IMR-90 (cell line): ENCODE measurements at regions not wholly inside any gene's neighbourhood (a gene's known extent, or its start where the extent isn't known, plus 50 kb on each side); places are given as distances from the start of the nearest gene placed in this dataset.

Experiments used
- ATAC-seq: fragments of 200-7000 bp; cut with Tn5 transposase; 2 replicates; pipeline ENCODE4 v1.9.1; 2020; ENCODE audit warnings: low read depth, mild to moderate bottlenecking, moderate library complexity
- BruUV-seq: library from RNA; stranded (reverse); fragments of 400-500 nt; replicated peaks from 2 replicates; lab custom pipeline; 2021; lab: Mats Ljungman, UMichigan
- CTCF ChIA-PET: fragments of 300-600 bp; formaldehyde crosslinking; extraction: SDS; loops from one replicate; lab custom pipeline; 2021; ENCODE audit warnings: antibody characterized with exemption; lab: Yijun Ruan, JAX
- POLR2A ChIA-PET: fragments of 300-600 bp; sonication (Branson Sonifier 250); formaldehyde crosslinking; loops from one replicate; lab custom pipeline; 2022; ENCODE audit warnings: antibody characterized with exemption; ENCODE audit not compliant: unreplicated experiment; lab: Charles Lee
- DNase-seq: peaks from one replicate; pipeline ENCODE4 v3.0.0; 2013
- H2AFZ ChIP-seq: replicated peaks from 2 replicates; pipeline ENCODE3; 2013; ENCODE audit warnings: low read length, mild to moderate bottlenecking; ENCODE audit not compliant: poor library complexity
- H2AK5ac ChIP-seq: 2 replicates; pipeline ENCODE4 v1.6.1; 2013; ENCODE audit warnings: low read depth, low read length, inconsistent platforms
- H2AK9ac ChIP-seq: replicated peaks from 2 replicates; pipeline ENCODE3; 2013; ENCODE audit warnings: mild to moderate bottlenecking, low read depth, low read length, moderate library complexity; ENCODE audit not compliant: poor library complexity
- H2BK120ac ChIP-seq: 2 replicates; pipeline ENCODE4 v1.6.1; 2013; ENCODE audit warnings: low read depth, low read length, inconsistent platforms
- H2BK15ac ChIP-seq: 3 replicates; pipeline ENCODE4 v1.6.1; 2013; ENCODE audit warnings: low read depth, low read length, inconsistent platforms
- H2BK20ac ChIP-seq: 2 replicates; pipeline ENCODE4 v1.6.1; 2013; ENCODE audit warnings: low read depth, mild to moderate bottlenecking, inconsistent platforms, low read length, moderate library complexity
- H2BK5ac ChIP-seq: 2 replicates; pipeline ENCODE4 v1.6.1; 2013; ENCODE audit warnings: mild to moderate bottlenecking, low read depth, low read length, inconsistent platforms; ENCODE audit not compliant: poor library complexity, severe bottlenecking
- H3K14ac ChIP-seq: replicated peaks from 2 replicates; pipeline ENCODE4 v1.6.1; 2013; ENCODE audit warnings: low read depth, low read length, inconsistent platforms
- H3K18ac ChIP-seq: 2 replicates; pipeline ENCODE4 v1.6.1; 2013; ENCODE audit warnings: low read depth, low read length, control low read depth
- H3K23ac ChIP-seq: 2 replicates; pipeline ENCODE4 v1.6.1; 2013; ENCODE audit warnings: low read depth, low read length, inconsistent platforms
- H3K27ac ChIP-seq: 2 replicates; pipeline ENCODE4 v1.5.1; 2013; ENCODE audit warnings: mild to moderate bottlenecking, control low read depth, low read length; ENCODE audit not compliant: insufficient read depth
- H3K27me3 ChIP-seq: 2 replicates; pipeline ENCODE4 v1.6.1; 2013; ENCODE audit warnings: low read length; ENCODE audit not compliant: control insufficient read depth, insufficient read depth
- H3K36me3 ChIP-seq: 2 replicates; pipeline ENCODE4 v1.6.1; 2013; ENCODE audit warnings: low read length, mixed read lengths; ENCODE audit not compliant: control insufficient read depth, insufficient read depth
- H3K4ac ChIP-seq: 2 replicates; pipeline ENCODE4 v1.6.1; 2013; ENCODE audit warnings: low read depth, low read length, inconsistent platforms
- H3K4me1 ChIP-seq: 2 replicates; pipeline ENCODE4 v1.6.1; 2013; ENCODE audit warnings: low read length, mixed read lengths; ENCODE audit not compliant: control insufficient read depth, insufficient read depth
- H3K4me2 ChIP-seq: 2 replicates; pipeline ENCODE4 v1.6.1; 2013; ENCODE audit warnings: low read depth, mild to moderate bottlenecking, control low read depth, low read length, moderate library complexity
- H3K4me3 ChIP-seq: 2 replicates; pipeline ENCODE4 v1.5.1; 2013; ENCODE audit warnings: low read depth, mild to moderate bottlenecking, control low read depth, low read length, moderate library complexity; ENCODE audit not compliant: insufficient read depth
- H3K56ac ChIP-seq: 2 replicates; pipeline ENCODE4 v1.6.1; 2013; ENCODE audit warnings: low read length, inconsistent platforms; ENCODE audit not compliant: insufficient read depth; ENCODE audit errors: extremely low read depth
- H3K79me1 ChIP-seq, 2 experiments: 2 replicates each; pipeline ENCODE4 v1.6.1; 2013; ENCODE audit warnings: low read length in 2 of 2, inconsistent platforms in 1 of 2, low read depth in 1 of 2
- H3K9ac ChIP-seq: 2 replicates; pipeline ENCODE4 v1.6.1; 2013; ENCODE audit warnings: low read depth, low read length, control low read depth
- H3K9me1 ChIP-seq: 2 replicates; pipeline ENCODE4 v1.6.1; 2013; ENCODE audit warnings: low read length, inconsistent platforms; ENCODE audit not compliant: insufficient read depth
- H3K9me3 ChIP-seq: 2 replicates; pipeline ENCODE4 v1.6.1; 2013; ENCODE audit warnings: low read length; ENCODE audit not compliant: control insufficient read depth, insufficient read depth
- H4K20me1 ChIP-seq: 2 replicates; pipeline ENCODE4 v1.6.1; 2013; ENCODE audit warnings: low read length, inconsistent platforms; ENCODE audit not compliant: insufficient read depth
- H4K5ac ChIP-seq: 2 replicates; pipeline ENCODE4 v1.6.1; 2013; ENCODE audit warnings: mild to moderate bottlenecking, low read depth, low read length, control low read depth
- H4K8ac ChIP-seq, 2 experiments: 2 replicates each; pipeline ENCODE4 v1.6.1; 2013; ENCODE audit warnings: low read depth in 2 of 2, low read length in 2 of 2, control low read depth in 1 of 2, inconsistent platforms in 1 of 2
- H4K91ac ChIP-seq: 2 replicates; pipeline ENCODE4 v1.6.1; 2013; ENCODE audit warnings: low read depth, low read length, inconsistent platforms; ENCODE audit not compliant: insufficient read depth
- BHLHE40 ChIP-seq: fragments of 150-350 bp; IDR thresholded peaks from 2 replicates; pipeline ENCODE4 v1.6.1; 2016; ENCODE audit warnings: mild to moderate bottlenecking, low read depth, low read length
- CEBPB ChIP-seq: IDR thresholded peaks from 2 replicates; pipeline ENCODE4 v1.6.1; 2012; ENCODE audit warnings: low read depth, low read length, improper control_type of control experiment
- CHD1 ChIP-seq: IDR thresholded peaks from 2 replicates; pipeline ENCODE4 v1.6.1; 2012; ENCODE audit warnings: low read depth, low read length, improper control_type of control experiment
- CTCF ChIP-seq: conservative IDR thresholded peaks from 2 replicates; pipeline ENCODE4 v1.5.1; 2012; ENCODE audit warnings: mild to moderate bottlenecking, low read depth, low read length, improper control_type of control experiment
- FOS ChIP-seq: fragments of 150-350 bp; IDR thresholded peaks from 2 replicates; pipeline ENCODE4 v1.6.1; 2016; ENCODE audit warnings: low read depth, low read length
- MAFK ChIP-seq: IDR thresholded peaks from 2 replicates; pipeline ENCODE4 v1.6.1; 2012; ENCODE audit warnings: low read depth, low read length, improper control_type of control experiment
- MAZ ChIP-seq: IDR thresholded peaks from 2 replicates; pipeline ENCODE4 v1.6.1; 2012; ENCODE audit warnings: low read depth, mild to moderate bottlenecking, low read length, improper control_type of control experiment, moderate library complexity, borderline replicate concordance
- MXI1 ChIP-seq: IDR thresholded peaks from 2 replicates; pipeline ENCODE4 v1.6.1; 2012; ENCODE audit warnings: low read depth, mild to moderate bottlenecking, low read length, moderate library complexity, borderline replicate concordance
- NFE2L2 ChIP-seq: fragments of 150-350 bp; IDR thresholded peaks from 2 replicates; pipeline ENCODE4 v1.6.1; 2016; ENCODE audit warnings: low read depth, mild to moderate bottlenecking, low read length
- POLR2A ChIP-seq: IDR thresholded peaks from 2 replicates; pipeline ENCODE4 v1.6.1; 2012; ENCODE audit warnings: mild to moderate bottlenecking, low read depth, low read length
- RAD21 ChIP-seq: IDR thresholded peaks from 2 replicates; pipeline ENCODE4 v1.6.1; 2012; ENCODE audit warnings: low read length, improper control_type of control experiment
- RCOR1 ChIP-seq: IDR thresholded peaks from 2 replicates; pipeline ENCODE4 v1.6.1; 2012; ENCODE audit warnings: mild to moderate bottlenecking, low read length, improper control_type of control experiment; ENCODE audit not compliant: insufficient replicate concordance
- SMC3 ChIP-seq: fragments of 150-350 bp; IDR thresholded peaks from 2 replicates; pipeline ENCODE4 v1.6.1; 2016; ENCODE audit warnings: low read depth, mild to moderate bottlenecking, antibody characterized with exemption, low read length, moderate library complexity
- WGBS, 2 experiments: methylation state at CpG; one replicate each; pipeline versions ENCODE4 v1.1.5 to v1.1.7; 2013; ENCODE audit warnings: missing lambda C conversion rate in 2 of 2; ENCODE audit not compliant: insufficient read length in 1 of 2; ENCODE audit errors: extremely low coverage in 2 of 2; 5-methylcytosine and 5-hydroxymethylcytosine counted together
- dilution Hi-C: fragments of 300-500 bp; cut with HindIII; formaldehyde crosslinking; loops from one replicate; pipeline ENCODE4 v1.14.3; 2018; ENCODE audit warnings: low sequenced_read_pairs; ENCODE audit not compliant: unreplicated experiment
- in situ Hi-C: fragments of 300-500 bp; cut with MboI; formaldehyde crosslinking; loops from 3 replicates; pipeline ENCODE4 v1.14.3; 2019; ENCODE audit warnings: low sequenced_read_pairs, inconsistent platforms, mixed read lengths
- intact Hi-C: fragments of 100-400 bp; cut with micrococcal nuclease; formaldehyde crosslinking; loops from 2 replicates; pipeline ENCODE4 v1.10.0; 2022
- TF ChIP-seq, protein P1 (sequence below): fragments of 150-350 bp; IDR thresholded peaks from 2 replicates; pipeline ENCODE4 v1.6.1; 2017; ENCODE audit warnings: mild to moderate bottlenecking, antibody characterized with exemption, low read length, low read depth
- TF ChIP-seq, protein P2 (sequence below): fragments of 150-350 bp; IDR thresholded peaks from 2 replicates; pipeline ENCODE4 v1.6.1; 2016; ENCODE audit warnings: low read depth, mild to moderate bottlenecking, low read length, moderate library complexity, borderline replicate concordance

GRCh38 chr4:134636338-134637051, 434.9 kb upstream of the PABPC4L start:
- no peak overlapping the region for H3K4me3 ChIP-seq
- dilution Hi-C loops (no loop called here), in situ Hi-C loops (no loop called here), intact Hi-C loops (no loop called here)
- H3K18ac ChIP-seq = no peak overlapping the region
- no peaks in the 10 kb centered on the region for H3K79me1 ChIP-seq
- no peaks in the 10 kb centered on the region for H3K27me3 ChIP-seq
- H4K91ac ChIP-seq = no peak overlapping the region
- H3K9me3 ChIP-seq = no peaks in the 10 kb centered on the region
- no peak overlapping the region for H3K23ac ChIP-seq
- H3K9ac ChIP-seq = no peak overlapping the region
- DNase-seq (no peak), ATAC-seq (no peak)
- H4K8ac ChIP-seq = no peak overlapping the region
- no peak overlapping the region for H4K5ac ChIP-seq
- POLR2A ChIA-PET = no interaction called here
- TF ChIP-seq NFE2L2 (no peak), CHD1 (no peak), POLR2A (no peak), MXI1 (no peak), MAZ (no peak), MAFK (no peak), RCOR1 (no peak), FOS (no peak), BHLHE40 (no peak), SMC3 (no peak), RAD21 (no peak), CTCF (no peak), CEBPB (no peak)
- TF ChIP-seq, protein P1, sequence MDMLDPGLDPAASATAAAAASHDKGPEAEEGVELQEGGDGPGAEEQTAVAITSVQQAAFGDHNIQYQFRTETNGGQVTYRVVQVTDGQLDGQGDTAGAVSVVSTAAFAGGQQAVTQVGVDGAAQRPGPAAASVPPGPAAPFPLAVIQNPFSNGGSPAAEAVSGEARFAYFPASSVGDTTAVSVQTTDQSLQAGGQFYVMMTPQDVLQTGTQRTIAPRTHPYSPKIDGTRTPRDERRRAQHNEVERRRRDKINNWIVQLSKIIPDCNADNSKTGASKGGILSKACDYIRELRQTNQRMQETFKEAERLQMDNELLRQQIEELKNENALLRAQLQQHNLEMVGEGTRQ = no peak
- TF ChIP-seq, protein P2, sequence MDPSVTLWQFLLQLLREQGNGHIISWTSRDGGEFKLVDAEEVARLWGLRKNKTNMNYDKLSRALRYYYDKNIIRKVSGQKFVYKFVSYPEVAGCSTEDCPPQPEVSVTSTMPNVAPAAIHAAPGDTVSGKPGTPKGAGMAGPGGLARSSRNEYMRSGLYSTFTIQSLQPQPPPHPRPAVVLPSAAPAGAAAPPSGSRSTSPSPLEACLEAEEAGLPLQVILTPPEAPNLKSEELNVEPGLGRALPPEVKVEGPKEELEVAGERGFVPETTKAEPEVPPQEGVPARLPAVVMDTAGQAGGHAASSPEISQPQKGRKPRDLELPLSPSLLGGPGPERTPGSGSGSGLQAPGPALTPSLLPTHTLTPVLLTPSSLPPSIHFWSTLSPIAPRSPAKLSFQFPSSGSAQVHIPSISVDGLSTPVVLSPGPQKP = no peak
- H3K4ac ChIP-seq = no peak overlapping the region
- H4K20me1 ChIP-seq = no peaks in the 10 kb centered on the region
- H2AK9ac ChIP-seq = no peak overlapping the region
- H2BK15ac ChIP-seq = no peak overlapping the region
- no peak overlapping the region for H3K27ac ChIP-seq
- no peaks in the 10 kb centered on the region for H3K4me1 ChIP-seq
- no peak overlapping the region for H2BK20ac ChIP-seq
- WGBS, 2 experiments = 43% methylated on average over 2 of the region's 7 CpGs; no CpG with 5 or more reads in 1 of the 2 experiments
- H2AK5ac ChIP-seq = no peak overlapping the region
- H2BK120ac ChIP-seq = no peak overlapping the region
- CTCF ChIA-PET = interaction anchor here (0.9 kb wide), 1 partner anchor 10 kb away, joined by 3 read pairs; no protein-coding TSS in a partner anchor
- no peak overlapping the region for H2AFZ ChIP-seq
- H3K36me3 ChIP-seq = no peaks in the 10 kb centered on the region
- no TSS peak for BruUV-seq
- no peak overlapping the region for H3K56ac ChIP-seq
- no peak overlapping the region for H2BK5ac ChIP-seq
- no peak overlapping the region for H3K14ac ChIP-seq
- no peaks in the 10 kb centered on the region for H3K9me1 ChIP-seq
- no peak overlapping the region for H3K4me2 ChIP-seq
